GM19239 (cell line): ENCODE measurements at regions not wholly inside any gene's neighbourhood (a gene's known extent, or its start where the extent isn't known, plus 50 kb on each side); places are given as distances from the start of the nearest gene placed in this dataset.

Experiments used
- DNase-seq: peaks from one replicate; pipeline ENCODE4 v3.0.0; 2011; ENCODE audit warnings: low spot score; ENCODE audit not compliant: insufficient read length
- FAIRE-seq: peaks from 2 replicates; lab custom pipeline; 2011; peaks lifted over from hg19 to GRCh38; lab: Jason Lieb, UNC

DNA sequence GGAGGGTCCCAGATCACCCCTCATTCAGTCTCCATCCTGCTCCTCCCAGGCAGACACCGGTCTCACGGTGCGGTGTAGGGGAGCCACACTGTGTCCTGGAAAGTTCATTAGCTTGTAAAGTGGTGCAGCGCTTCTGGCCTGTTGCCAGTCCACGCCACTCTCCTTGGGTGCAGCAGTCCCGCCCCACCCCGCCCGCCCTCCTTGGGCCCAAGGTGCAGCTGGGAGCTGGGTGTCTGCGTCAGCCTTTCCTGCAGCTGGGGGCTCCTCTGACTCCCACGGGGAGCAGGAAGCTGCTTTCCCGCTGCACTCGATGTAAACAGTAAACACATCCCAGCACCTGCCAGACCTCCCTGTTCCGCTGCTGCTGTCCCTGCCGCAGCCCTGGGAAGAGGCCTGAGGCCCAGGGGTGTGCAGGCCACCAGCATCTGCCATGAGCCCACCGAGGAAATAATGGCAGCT is 53.8 kb upstream of the ASB18 start:
- FAIRE-seq: no peak
- no peak for DNase-seq

DNA sequence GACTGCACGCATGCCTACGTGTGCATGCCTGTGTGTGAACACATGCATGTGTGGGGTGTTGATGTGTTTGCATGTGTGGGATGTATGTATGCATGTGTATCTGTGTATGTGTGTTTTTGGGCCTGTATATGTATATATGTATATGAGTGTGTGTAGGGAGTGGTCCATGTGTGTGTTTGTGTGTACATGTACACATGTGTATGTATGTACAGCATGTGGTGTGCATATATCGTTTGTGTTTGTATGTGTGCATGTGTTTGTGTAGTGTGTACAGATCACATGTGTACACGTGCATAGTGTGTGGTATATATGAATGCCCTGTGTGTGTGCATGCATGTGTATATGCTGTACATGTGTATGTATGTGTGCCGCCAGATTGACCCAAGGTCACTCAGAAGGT is 54.2 kb upstream of the ASB18 start:
- FAIRE-seq: no peak
- DNase-seq: no peak

DNA sequence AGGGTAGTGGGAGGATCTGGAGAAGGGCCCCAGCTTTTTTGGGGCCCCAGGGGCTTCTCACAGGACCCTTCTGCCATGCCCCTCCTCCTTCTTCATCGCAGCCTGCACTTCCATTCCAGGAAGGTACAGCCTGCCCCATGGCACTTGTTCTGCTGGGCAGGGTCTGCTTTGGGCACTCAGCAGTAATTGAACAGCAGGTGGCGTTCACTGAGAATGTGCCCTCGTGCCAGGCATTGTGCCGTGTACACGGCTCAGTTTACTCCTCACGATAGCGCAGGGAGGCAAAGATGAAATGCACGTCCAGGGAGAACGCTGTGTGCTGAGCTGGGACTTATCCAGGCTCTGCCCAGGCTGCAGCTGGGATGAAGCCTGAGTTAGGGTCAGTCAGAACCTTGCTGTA is 54.8 kb upstream of the ASB18 start:
- DNase-seq: no peak
- FAIRE-seq: no peak

DNA sequence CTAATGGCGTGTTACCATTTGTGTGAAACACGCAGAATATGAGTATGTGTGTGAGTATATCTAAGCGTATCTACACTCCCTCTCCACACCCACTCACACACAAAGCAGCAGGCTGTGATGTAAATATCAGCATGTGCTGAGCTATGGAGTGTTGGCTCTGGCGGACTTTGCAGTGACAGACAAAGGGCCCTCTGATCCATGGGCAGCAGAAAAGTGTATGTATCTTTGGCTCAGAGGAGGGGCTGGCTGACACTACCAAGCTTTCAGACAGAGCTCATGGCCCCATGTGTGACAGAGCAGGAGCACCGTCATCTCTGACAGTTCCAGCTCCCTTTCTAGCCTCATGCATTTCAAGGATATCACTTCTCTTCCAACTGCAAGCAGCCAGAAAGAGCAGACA is 57.2 kb upstream of the ASB18 start:
- FAIRE-seq (no peak), DNase-seq (no peak)

DNA sequence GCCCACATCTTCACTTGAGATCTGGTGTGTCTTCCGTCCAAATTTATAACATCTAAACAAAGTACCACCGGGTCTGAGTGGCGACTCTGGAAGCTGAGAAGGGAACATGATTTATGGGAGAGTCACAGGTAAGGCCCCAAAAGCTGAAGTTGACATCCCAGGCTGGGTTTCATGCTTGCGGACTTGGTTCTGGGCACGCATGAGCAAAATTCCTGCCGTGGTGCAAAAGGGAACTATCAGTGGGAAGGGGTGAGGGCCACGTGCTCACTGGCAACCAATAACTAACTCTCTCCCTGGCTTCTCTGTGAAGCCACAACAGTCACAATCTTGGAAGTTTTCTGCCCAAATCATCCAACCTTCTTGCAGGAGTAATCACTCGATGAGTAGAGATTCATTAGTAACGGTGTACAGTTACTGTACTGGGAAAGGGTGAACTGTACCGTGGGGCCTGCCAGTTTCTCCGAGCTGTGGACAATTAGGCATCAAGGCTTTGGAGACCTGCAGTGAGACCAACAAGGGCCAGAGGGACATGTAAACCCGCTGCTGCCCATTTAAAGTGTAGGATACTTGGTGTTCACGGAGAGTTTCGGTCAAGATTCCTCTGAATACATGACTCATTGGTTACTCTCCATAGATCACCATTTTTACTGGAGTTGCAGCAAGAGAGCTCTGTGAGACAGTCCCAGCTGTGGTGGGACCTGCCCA is 69.4 kb upstream of the ASB18 start:
- no peak for FAIRE-seq
- no peak for DNase-seq

DNA sequence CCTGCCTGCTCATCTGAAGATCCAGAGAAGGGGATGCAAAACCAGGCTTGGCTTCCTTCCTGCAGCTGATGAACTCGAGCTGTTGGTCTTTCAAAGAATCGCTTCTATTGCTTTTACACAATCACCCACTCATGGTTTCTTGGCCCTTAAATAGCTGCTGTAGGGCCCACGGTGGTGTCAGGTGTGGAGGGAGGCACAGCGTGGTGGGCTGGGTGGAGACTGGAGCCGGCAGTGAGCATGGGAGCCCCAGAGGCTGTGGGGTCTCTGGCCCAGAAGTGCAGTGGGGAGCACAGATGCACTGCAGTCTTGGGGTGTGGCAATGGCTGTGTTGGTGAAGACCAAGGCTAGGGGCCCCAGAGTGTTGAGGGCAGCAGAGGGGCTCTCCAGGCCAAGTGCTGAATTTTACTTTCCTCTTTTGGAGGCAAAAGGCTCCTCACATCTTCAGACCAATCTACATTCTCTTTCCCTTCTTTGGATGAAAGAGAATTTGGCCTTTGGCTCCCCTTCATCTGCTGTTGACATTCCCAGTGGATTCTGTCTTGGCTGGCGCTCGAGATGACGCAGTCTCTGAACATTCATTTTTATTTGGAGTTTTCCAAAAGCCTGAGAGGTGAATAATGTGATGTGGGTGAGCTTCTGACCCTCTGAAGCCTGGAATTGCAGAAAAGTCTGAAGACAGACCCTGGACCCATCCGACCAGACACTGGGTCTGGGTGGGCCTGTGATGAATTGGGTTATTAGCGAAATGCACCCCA is 70.1 kb upstream of the ASB18 start:
- FAIRE-seq (no peak), DNase-seq (no peak)

DNA sequence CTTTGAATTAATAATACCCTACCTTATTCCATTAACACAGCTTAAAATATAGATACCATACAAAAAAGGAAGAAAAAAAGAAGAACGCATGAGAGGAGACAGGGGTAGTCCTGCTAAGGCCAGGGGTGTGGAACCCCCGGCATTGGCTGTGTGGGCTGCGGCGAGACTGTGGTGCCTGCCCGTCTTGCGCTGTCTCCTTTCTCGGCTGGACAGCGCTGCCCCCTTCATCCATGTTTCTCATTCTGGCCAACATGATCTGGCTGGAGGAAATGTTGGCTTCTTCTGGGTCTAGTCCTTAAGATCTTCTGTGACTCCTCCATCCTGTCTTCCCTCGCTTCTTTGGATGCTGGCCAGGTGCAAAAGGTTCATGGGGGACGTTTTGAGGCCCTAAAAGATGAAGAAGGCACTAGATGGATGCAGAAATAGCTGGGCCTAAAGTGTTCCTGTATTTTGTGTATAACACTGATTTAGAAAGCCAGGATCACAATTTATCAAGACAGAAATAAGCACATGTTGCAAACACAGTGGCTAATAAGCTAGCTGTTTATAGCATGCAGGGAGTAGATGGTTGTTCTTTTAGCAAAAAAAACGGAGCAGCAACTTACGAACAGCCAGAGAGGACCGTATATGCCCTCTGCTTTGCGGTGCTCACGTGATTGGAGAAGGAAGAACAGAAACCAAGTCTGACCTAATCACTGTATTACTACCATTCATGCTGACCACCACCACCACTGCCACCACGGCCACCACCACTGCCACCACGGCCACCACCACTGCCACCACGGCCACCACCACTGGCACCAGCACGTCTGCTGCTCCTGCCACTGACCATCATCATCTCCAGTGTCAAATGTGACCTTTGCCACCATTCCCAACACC is 71.7 kb upstream of the ASB18 start:
- no peak for FAIRE-seq
- DNase-seq: no peak

DNA sequence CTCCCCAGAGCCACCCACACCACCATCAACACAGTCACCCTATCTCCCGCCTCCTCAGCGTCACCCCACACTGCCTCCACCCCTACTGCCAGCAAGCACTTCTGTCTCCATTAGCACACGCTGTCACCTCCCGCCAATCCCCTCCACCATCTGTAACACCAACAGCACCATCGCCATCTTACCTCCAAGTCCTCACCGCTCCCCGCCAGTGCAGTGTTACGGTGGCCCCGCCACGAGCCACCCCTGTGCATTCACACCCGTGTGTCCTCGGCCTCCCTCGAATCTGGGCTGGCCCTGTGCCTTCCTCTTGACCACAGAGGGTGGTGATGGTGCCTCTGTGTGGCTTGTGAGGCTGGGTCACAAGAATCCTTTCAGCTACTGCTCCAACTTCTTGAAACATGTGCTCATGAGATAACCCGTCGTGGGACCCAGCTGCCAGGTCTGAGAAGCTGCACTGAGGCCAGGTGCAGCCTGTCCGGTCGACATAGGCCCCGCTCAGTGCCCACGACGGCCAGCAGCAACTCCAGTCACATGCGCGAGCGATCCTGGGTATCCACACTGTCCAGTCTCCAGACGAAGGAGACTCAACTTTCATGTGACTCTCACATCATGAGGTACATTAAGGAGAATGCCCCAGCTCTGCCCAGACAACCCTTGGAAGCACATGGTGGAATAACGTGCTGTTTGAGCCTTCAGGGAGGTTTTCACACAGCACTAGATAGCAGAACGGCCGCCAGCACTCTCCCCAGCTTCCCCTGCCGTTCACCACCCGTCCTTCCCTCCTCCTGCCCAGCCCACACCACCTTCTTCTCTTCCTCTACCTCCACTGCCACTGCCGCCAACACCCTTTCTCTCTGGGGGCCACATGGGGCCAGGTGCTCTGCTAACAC is 72.6 kb upstream of the ASB18 start:
- no peak for FAIRE-seq
- no peak for DNase-seq

DNA sequence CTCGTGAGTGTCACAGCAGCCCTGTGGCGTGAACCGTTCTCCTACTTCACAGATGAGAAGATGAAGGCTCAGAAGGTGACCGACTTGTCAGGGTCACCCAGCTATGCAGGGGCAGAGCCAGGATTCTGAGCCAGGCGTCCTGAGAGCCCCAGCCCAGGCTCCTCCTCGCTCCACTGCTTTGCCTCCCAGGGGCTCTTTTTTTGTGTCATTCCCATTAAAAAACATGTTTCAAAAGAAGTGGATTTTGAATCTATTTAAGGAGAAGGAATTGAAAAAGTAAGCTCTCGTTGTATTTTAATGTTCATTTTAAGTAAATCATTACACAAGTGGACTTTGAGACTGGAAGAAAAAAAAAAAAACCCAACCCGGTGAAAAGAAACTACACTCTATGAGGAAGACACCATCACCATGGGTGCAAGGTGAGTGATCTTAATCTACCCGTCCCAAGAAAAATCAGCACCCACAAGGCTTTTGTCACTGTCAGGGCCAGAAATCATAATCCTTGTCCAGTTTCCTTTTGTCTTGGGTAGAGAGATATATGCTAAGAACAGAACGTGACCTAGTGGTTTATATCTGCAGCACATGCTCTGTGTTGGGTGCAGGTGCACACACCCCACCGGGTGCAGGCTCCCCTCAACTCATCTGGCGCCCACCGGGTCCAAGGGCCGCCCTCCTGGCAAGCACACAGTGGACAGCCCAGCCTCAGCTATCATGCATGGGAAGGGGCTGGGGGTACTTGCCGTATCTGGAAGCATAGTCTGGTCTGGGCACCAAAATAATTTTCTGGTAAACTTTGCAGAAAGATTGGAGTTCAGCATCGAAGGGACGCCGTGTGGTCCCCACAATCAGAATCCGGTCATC is 73.5 kb upstream of the ASB18 start:
- no peak for DNase-seq
- FAIRE-seq: no peak

DNA sequence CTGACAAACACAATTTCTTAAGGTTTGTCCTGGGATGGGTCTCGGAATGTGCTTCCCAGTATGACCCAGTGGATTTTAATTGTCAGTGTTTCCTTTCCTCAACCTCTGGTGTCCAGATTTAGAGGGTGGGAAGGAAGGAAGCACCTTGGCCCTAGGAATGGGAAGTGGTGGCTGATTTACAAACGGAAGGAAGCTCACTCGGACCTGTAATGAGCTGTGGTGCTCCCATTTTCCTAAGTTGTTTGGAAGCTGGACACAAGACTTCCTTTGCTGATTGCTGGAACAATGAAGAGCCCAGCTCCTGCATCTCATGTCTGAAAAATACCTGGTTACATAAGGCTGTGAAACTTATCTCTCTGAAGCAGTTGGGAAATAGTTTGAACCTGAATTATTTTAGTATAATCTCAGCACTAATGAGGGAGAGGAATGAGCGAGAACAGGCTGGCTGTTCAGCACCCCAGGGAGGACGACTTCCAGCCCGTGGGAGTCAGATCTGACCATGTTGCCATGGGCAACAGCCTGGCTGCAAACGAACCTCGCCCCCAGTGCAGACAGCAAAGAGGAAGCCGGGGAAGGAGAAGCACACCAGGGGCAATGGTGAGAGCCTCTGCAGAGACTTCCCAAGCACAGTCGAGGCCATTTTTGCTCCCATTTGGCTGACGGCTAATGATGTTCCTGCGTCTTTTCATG is 74.4 kb upstream of the ASB18 start:
- FAIRE-seq: no peak
- DNase-seq: no peak

DNA sequence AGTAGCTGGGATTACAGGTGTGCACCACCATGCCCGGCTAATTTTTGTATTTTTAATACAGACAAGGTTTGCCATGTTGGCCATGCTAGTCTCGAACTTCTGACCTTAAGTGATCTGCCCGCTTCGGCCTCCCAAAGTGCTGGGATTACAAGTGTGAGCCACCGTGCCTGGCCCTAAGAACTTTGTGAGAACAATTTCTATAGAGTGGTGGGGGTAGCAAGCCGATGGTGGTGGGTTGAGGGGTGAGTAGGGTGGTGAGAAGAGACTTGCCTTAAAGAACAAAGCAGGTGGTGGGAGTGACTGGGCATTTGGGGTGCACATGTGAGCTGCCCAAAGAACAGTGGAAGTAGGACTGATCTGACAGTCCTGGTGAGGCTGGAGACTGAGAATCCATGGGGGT is 76.0 kb upstream of the ASB18 start:
- DNase-seq (no peak), FAIRE-seq (no peak)

DNA sequence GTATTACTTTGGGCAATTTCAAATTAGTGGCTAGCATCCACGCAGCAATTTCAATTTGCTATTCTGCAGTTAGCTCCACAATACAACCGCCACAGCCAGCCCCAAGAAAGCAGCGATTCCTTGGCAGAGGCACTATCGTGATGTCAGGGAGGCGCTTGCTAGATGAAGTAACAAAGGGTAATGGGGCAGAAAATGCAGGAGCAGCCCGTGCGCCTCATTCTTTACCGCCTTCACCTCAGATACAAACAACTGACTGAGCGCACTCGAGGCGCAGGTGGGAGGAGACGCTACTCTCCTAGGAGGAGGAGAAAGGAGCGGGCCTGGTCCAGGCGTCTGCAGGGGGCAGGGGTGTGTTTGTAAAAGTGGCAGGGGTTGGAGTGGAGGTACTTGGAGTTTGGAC is 76.9 kb upstream of the ASB18 start:
- FAIRE-seq (no peak), DNase-seq (no peak)

DNA sequence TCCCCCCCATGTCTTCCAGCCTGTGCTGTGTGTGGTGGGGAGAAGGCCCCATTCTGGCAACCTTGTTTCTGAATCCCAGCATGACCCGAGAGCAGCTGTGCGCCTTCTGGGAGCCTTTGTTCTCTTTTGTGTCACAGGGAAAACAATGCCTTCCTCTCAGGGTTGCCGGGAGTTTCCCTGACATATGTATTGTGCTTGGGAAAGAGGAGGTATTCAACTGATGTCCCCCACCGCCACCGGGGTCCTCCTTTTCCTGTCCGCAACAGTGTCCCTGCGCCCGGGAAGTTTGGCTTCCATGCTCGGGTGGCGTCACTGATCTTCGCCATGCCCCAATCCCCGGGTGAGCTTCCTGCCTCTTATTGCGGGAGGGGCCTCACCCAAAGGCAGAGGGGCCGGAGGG is 77.5 kb upstream of the ASB18 start:
- FAIRE-seq (no peak), DNase-seq (no peak)

DNA sequence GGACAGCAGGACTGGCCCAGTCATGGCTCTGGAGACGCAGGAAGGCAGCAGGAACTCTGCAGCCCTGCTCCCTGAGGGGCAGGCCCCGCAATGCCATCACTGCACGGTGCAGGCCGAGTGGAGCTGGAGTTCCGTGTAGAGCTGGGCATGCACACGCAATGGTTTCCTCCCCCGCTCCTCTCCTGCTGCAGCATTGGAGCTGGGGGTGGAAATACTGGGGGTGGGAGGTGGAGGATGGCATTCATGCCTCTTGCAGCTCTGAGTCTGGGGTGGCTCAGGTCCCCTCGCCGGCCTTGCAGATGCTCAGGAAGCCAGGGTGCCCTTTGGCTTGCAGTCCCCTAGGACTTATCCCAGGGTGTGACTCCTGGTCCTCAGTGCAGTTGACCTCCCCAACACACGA is 78.3 kb upstream of the ASB18 start:
- FAIRE-seq (no peak), DNase-seq (no peak)

DNA sequence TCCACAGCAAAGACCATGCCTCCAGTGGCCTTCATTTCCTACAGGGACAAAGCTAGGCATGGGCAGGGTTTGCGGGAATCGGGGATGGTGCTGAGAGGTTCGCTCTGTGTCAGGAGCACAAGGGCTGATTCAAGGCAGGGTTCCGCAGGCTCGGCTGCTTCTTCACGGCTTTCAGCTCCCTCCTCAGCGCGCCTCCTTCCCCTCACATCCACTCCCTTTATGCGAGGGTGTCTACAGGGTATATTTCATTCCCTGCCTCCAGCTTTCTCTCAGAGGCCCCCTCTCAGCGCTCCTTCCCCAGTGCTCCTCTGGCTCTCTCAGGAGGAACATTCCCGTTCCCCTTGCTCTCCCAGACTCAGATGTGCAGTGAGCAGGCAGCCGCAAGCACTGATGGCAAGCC is 78.7 kb upstream of the ASB18 start:
- FAIRE-seq: no peak
- DNase-seq: no peak

DNA sequence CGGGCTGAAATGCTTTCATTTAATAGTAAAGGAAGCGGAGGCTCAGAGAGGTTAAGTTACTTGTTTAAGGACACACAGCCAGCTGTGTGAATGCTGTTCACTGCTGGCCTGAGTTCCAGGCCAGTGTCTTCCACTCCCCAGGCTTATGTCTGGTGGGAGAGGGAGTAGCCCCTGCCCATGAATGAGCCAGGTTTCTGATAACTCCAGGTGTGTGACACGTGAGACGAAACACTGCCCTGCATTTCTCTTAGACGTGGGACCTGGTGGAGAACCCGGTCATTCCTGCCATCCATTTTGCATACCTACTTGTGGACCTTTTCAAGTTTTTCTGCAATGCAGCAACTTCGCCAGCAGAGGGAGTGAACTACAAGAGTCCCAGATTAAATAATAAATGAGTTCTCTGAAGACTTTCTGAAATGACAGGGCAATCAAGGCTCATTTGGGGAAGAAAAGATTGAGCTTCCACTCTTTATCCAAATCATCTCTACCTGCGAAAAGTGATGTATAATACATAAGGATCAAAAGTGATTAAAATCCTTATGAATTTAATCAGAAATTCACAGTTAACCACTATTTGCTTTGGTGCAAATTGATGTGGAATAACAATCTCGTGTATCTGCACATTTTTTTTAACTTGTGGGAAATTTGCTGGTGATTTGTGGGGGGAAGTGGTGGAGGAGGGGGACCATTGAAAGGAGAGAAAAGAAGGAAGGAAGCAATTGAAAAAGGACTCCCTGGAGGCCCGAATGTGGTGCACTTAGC is 79.4 kb upstream of the ASB18 start:
- FAIRE-seq: peak; percentile 91
- DNase-seq: peak; percentile 59

DNA sequence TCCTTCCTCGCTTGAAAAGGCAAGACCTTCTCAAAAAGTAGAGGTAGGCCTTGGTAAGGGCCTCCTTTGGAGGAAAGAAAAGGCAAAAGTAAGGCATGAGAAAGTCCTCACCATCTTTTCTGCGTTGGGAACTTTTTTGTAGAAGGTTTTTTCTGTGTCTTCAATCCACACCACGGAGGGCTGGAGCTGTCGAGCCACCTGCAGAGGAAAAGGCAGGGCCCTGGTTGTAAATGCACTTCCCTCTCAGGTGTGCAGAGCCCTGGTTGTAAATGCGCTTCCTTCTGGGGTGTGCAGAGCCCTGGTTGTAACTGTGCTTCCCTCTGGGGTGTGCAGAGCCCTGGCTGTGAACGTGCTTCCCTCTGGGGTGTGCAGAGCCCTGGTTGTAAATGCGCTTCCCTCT is 80.2 kb upstream of the ASB18 start:
- no peak for FAIRE-seq

More for the DNA sequence above, 80.2 kb upstream of the ASB18 start:
- no peak for DNase-seq
